ENCODE measurements at regions not wholly inside any gene's neighbourhood (a gene's known extent, or its start where the extent isn't known, plus 50 kb on each side); places are given as distances from the start of the nearest gene placed in this dataset.

- no peak for DNase-seq (ENCODE audit: low read depth in 1 of 2, low spot score in 1 of 2)
- no peak overlapping the region for H3K27ac ChIP-seq (replicated peaks)
- H3K27me3 ChIP-seq (ENCODE audit: insufficient read depth, poor library complexity, severe bottlenecking): no peaks in the 10 kb centered on the region
- H3K4me3 ChIP-seq (replicated peaks; ENCODE audit: insufficient read depth, low read length): no peak overlapping the region
- TF ChIP-seq GABPA (IDR thresholded peaks at IDR 0.05; ENCODE audit: low read depth): no peak
- TF ChIP-seq SPI1 (IDR thresholded peaks at IDR 0.05; ENCODE audit: borderline replicate concordance, low read depth): no peak
- TF ChIP-seq POLR2AphosphoS5 (IDR thresholded peaks at IDR 0.05; ENCODE audit: low read depth): no peak
- TF ChIP-seq REST (IDR thresholded peaks at IDR 0.05; ENCODE audit: insufficient replicate concordance, low read depth): no peak
- no peak for TF ChIP-seq CTCF (IDR thresholded peaks at IDR 0.05; ENCODE audit: insufficient read depth, low read length)
These were observed 121.1 kb downstream of the C5orf15 start for GRCh38 chr5:133847301-133847700.

GRCh38 chr5:133846478-133847226 lies 121.8 kb downstream of the C5orf15 start:
- Histone ChIP-seq H3K27ac (replicated peaks) (no peak overlapping the region), H3K4me3 (replicated peaks; ENCODE audit: insufficient read depth, low read length) (no peak overlapping the region), H3K27me3 (ENCODE audit: insufficient read depth, poor library complexity, severe bottlenecking) (no peaks in the 10 kb centered on the region)
- no peak for DNase-seq (ENCODE audit: low read depth in 1 of 2, low spot score in 1 of 2)
- TF ChIP-seq SPI1 (IDR thresholded peaks at IDR 0.05; ENCODE audit: borderline replicate concordance, low read depth) (no peak), GABPA (IDR thresholded peaks at IDR 0.05; ENCODE audit: low read depth) (no peak), CTCF (IDR thresholded peaks at IDR 0.05; ENCODE audit: insufficient read depth, low read length) (no peak), REST (IDR thresholded peaks at IDR 0.05; ENCODE audit: insufficient replicate concordance, low read depth) (no peak), POLR2AphosphoS5 (IDR thresholded peaks at IDR 0.05; ENCODE audit: low read depth) (no peak)

- no peak overlapping the region for H3K4me3 ChIP-seq (replicated peaks; ENCODE audit: insufficient read depth, low read length)
- DNase-seq (ENCODE audit: low read depth in 1 of 2, low spot score in 1 of 2): no peak
- TF ChIP-seq REST (IDR thresholded peaks at IDR 0.05; ENCODE audit: insufficient replicate concordance, low read depth) (no peak), POLR2AphosphoS5 (IDR thresholded peaks at IDR 0.05; ENCODE audit: low read depth) (no peak), GABPA (IDR thresholded peaks at IDR 0.05; ENCODE audit: low read depth) (no peak), SPI1 (IDR thresholded peaks at IDR 0.05; ENCODE audit: borderline replicate concordance, low read depth) (no peak), CTCF (IDR thresholded peaks at IDR 0.05; ENCODE audit: insufficient read depth, low read length) (no peak)
- H3K27me3 ChIP-seq (ENCODE audit: insufficient read depth, poor library complexity, severe bottlenecking): no peaks in the 10 kb centered on the region
- H3K27ac ChIP-seq (replicated peaks): no peak overlapping the region
These were observed 123.2 kb downstream of the C5orf15 start for GRCh38 chr5:133845271-133845670.

All from HL-60 (cell line).